HG03060 (cell line): ENCODE measurements at regions not wholly inside any gene's neighbourhood (a gene's known extent, or its start where the extent isn't known, plus 50 kb on each side); places are given as distances from the start of the nearest gene placed in this dataset.

Experiments used
- ATAC-seq: cut with Tn5 transposase; IDR thresholded peaks from one replicate; pipeline ENCODE4 v1.9.1; 2021; ENCODE audit warnings: low read depth, moderate number of reproducible peaks; ENCODE audit not compliant: unreplicated experiment

- no peak for ATAC-seq
These were observed 173.9 kb upstream of the SNX7 start for GRCh38 chr1:98487620-98488019.

- no peak for ATAC-seq
These were observed 178.9 kb upstream of the SNX7 start for GRCh38 chr1:98482611-98483010.

GRCh38 chr1:98480271-98480670, 181.2 kb upstream of the SNX7 start:
- ATAC-seq: no peak

- no peak for ATAC-seq
These were observed 183.4 kb upstream of the SNX7 start for GRCh38 chr1:98478121-98478520.

GRCh38 chr1:98472878-98473277, 188.6 kb upstream of the SNX7 start:
- no peak for ATAC-seq

GRCh38 chr1:98471633-98472032, 189.9 kb upstream of the SNX7 start:
- ATAC-seq: no peak

- no peak for ATAC-seq
These were observed 193.3 kb upstream of the SNX7 start for GRCh38 chr1:98468111-98468717.

- no peak for ATAC-seq
These were observed 193.9 kb upstream of the SNX7 start for GRCh38 chr1:98467586-98467985.

- ATAC-seq: no peak
These were observed 194.4 kb upstream of the SNX7 start for GRCh38 chr1:98467122-98467521.

GRCh38 chr1:98461873-98462385, 199.6 kb upstream of the SNX7 start:
- ATAC-seq: no peak

GRCh38 chr1:98460136-98460535, 201.4 kb upstream of the SNX7 start:
- ATAC-seq: no peak

- ATAC-seq: no peak
These were observed 202.0 kb upstream of the SNX7 start for GRCh38 chr1:98459486-98459870.

- no peak for ATAC-seq
These were observed 202.7 kb upstream of the SNX7 start for GRCh38 chr1:98458511-98459485.

- no peak for ATAC-seq
These were observed 204.3 kb upstream of the SNX7 start for GRCh38 chr1:98457248-98457647.

GRCh38 chr1:98454666-98455065, 206.9 kb upstream of the SNX7 start:
- ATAC-seq: no peak

GRCh38 chr1:98453066-98453465, 208.5 kb upstream of the SNX7 start:
- no peak for ATAC-seq

- ATAC-seq: no peak
These were observed 209.4 kb upstream of the SNX7 start for GRCh38 chr1:98452162-98452561.

GRCh38 chr1:98441281-98441680, 220.2 kb upstream of the SNX7 start:
- no peak for ATAC-seq

- no peak for ATAC-seq
These were observed 222.1 kb upstream of the SNX7 start for GRCh38 chr1:98439471-98439870.

GRCh38 chr1:98437540-98437939, 224.0 kb upstream of the SNX7 start:
- no peak for ATAC-seq

- no peak for ATAC-seq
These were observed 224.5 kb upstream of the SNX7 start for GRCh38 chr1:98437011-98437410.

- no peak for ATAC-seq
These were observed 231.5 kb upstream of the SNX7 start for GRCh38 chr1:98429965-98430443.
